UCSD-AML1 (cell line): ENCODE measurements at regions not wholly inside any gene's neighbourhood (a gene's known extent, or its start where the extent isn't known, plus 50 kb on each side); places are given as distances from the start of the nearest gene placed in this dataset.
A peak's percentile ranks its signal among the peaks of the same experiment; 100 is the strongest.

Experiments used
- DNase-seq: peaks from one replicate; lab custom pipeline; 2025; ENCODE audit not compliant: unreplicated experiment; lab: John Stamatoyannopoulos, UW

DNA sequence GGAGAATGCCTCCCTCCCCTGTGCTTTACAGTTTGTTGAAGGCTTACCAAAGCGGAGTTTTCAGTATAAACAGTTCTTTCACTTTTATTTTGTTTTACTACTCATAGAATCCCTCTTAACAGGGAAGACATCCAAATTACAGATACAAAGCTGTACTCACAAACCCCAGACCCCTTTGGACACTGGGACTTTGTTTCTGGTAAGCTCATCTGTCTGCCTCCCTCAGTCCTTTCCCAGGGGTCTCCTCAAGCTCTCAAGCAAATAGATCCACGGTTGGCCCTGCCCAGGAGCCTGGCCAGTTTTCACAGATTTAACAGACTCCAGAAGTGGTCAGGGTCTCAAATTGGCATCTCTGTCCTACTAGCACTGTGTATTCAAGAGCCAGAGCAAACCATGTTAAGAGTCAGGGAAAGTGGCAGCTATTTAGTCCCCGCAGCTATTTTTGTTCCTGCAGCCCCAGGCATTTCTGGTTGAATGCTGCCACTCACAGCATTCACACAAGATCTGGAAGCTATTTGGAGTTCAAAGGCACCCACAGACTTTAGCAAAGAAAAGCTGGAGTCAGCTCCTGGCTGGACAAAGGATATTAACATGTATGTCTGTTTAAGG lies 54.2 kb downstream of the TMEM100 start:
- DNase-seq = no peak

DNA sequence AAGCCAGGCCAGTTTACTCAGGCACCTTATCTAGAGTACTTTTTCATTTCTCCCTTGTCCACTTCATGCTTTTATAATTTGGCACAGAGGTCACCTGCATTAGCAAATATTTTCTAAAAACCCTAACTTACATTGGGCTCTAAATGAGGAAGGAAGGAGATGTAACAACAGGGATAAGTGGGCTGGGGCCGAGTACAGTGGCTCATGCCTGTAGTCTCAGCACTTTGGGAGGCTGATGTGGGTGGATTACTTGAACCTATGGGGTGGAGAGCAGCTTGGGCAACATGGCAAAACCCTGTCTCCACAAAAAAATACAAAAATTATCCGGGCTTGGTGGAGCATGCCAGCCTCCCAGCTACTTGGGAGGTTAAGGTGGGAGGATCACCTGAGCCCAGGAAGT lies 55.9 kb downstream of the TMEM100 start:
- DNase-seq = no peak

DNA sequence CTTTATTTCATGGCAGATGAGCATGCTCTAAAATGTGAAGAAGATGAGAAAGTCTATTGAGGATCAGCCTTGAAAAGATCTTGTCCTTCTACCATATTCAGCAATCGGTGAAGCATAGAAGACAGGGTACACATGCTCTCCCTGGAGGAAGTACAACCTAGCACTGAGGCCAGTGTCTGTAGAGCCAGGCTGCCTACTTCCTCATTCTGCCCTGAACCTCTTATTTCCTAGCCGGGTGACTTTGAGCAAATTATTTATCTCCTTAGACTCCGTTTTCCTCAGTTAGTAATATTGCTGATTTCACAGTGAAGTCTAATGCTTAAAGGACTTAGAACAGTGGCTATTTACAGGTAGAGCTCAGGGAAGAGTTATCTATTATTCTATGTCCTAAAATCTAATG lies 58.4 kb downstream of the TMEM100 start:
- DNase-seq = peak; percentile 23

DNA sequence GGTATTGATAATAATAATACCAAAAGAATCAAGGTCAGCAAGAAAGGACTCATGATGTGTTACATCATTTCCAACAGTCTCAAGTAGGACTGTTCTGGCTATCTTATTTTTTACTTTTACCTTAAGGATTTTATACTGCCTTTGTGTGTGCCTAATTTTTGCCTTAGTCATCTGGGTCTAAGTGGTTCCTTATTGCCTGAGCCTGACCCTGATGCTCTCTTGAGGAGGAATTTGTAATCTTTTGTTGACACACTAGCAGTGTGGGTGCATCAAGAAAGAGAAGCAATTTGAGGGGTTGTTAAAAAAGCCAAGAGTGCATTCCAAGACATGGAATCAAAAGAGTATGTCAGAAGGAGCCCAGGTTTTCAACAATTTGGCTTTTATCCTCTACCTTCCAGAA lies 59.3 kb downstream of the TMEM100 start:
- DNase-seq = no peak

DNA sequence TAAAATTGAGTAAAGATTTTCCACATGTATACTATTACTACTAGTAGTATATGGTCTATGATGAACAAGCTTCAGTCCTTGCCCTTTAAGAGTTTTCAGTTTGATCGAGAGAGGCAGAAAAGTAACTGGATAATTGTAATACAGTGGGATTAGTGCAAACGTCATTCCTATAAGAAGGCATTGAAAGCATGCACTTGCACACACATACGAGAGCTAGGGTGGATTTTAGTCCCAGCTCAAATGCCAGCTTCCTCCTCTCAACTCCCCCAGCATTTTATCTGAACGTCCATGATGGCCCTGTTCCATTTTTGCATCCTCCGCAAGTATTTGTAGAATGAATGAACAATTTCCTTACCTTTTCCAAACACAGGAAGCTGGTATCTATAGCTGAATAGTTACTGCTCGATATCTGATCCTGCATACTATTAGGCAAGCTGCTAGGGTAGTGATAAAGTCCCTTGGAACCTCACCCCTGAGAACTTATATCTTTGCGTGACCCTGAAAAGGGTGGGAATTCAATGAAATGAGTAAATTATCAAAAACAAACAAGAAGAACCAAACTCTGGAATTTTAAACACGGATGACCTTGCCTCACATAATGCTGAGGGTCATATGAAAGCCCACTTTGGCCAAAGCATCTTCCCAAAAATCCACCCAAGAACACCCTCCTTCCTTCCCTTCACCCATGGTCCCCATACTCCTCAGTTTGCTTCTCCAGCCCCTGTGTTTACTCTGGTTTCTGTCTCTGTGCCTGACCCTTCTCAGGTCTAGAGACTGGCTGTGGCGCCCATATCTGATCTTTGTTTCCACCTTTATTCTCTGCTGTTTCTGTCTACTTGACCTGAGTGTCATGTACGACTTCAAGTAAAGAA lies 60.5 kb downstream of the TMEM100 start:
- no peak for DNase-seq

DNA sequence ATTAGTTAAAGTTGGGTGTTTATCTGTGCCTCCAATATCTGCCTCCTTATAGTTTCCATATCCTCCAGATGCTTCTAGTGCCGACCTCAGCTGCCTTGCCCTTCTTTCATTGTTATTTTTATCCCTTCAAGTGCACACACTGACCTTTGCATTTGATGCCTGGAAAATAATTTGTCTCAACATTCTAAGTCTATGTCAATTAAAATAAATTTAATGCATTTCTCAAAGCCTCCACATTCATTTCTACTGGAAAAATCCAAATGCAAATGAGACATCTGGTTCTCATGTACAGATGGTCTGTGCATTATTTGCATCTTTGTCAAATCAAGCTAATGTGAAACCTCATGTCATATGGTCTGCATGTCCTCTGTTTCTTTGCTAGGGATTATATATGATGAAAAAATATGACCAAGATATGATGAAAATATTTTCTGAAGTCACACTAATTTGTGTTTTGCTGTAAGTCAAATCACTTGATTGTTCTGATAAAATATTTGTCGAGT lies 61.4 kb downstream of the TMEM100 start:
- no peak for DNase-seq

DNA sequence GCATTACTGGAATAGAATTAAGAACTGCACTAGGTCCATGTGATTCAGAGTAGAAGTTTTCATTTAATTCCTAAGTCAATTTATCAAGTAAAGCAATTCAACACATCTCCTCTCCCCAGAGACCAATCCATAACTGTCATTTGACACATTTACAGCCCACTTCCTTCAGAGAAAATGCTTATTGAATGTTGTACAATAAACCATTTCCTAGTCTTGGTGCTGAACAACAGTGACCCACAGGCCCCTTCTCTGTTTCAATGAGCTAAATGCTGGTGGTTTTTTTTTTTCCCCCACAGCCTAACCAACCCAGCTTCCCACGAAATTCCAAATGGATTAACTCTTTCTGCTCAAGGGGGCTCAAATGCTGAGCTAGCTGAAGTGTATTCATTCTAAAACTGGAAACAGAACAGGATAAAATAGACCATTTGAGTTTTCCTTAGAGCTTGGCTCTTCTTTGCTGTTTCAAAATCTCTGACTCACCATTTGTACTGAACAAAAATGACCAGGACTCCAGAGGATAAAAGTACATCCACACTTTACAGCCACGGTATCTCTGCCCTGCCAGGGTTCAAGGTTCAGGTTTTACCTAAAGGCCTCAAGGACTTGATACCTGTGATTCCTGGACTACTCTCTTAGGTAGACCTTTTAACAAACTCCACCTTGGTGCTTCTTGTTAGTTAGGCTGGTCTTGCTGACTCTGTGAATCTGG lies 62.3 kb downstream of the TMEM100 start:
- no peak for DNase-seq

DNA sequence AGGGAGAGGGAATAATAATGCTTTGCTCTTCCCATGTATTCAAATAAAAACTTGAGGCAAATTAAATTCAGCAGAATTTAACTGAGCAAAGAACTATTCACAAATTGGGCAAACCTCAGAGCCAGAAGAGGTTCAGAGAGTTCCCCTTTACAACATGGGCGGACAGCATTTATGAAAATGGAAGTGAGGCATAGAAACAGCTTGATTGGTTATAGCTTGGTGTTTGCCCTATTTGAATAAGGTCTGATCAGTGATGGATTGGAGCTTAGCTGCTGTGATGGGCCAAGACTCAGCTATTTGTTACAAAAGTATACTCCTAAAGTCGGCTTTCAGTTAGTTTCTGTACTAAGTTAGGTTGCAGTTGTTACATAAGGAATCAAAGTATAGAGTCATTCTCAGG lies 63.0 kb downstream of the TMEM100 start:
- DNase-seq = no peak

DNA sequence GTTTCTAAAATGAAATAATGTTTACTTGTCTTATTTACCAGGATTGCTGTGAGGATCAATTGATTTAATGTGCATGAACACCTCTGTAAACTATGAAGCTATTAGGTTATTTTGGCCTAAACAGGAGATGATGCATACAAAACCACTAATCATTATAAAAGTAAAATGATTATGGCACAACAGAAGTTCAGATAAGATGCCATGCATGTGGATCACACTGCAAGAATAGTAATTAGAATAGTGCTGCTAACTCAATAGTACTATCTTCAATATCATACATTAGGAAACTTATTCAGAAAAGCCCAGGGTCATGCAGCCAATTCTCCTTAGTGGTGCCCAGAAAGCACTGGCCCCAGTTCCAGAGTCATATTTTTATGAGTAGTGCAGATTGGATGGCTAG lies 66.9 kb downstream of the TMEM100 start:
- DNase-seq = no peak

DNA sequence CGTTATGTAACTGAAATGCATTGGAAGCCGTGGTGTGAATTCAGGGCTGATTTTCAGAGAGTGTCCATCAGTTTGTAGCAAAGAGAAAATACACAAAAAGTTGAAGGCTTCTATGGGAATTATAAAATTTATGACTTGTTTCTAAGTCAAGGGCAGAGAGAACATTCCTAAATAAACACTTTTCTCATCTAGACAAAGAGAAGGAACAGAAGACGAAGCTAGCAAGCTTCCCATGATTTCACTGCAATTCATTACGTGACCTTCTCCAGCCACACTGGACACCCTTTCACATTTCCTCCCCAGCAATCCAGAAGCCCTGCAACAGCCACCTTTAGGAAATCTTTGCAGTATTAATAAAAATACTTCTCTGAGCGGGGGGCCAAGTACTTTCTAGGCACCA lies 67.8 kb downstream of the TMEM100 start:
- no peak for DNase-seq

DNA sequence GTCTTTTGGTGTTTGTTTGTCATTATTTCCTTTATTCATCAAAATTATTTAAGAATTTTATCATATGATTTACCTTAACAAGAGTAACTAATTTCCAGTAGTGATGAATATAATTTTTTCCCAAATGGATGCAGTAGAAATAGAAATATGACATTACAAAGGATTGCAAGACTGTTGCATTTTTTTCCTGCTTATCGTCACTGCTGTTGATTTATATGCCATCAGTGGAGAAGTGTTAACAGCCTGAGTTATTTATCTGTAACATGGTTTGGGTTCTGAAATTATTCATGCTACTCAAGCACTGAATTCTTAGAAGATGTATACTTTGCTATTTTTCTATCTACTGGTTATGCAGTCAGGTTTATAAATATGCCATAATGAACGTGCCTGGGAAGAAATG lies 68.6 kb downstream of the TMEM100 start:
- DNase-seq = no peak

DNA sequence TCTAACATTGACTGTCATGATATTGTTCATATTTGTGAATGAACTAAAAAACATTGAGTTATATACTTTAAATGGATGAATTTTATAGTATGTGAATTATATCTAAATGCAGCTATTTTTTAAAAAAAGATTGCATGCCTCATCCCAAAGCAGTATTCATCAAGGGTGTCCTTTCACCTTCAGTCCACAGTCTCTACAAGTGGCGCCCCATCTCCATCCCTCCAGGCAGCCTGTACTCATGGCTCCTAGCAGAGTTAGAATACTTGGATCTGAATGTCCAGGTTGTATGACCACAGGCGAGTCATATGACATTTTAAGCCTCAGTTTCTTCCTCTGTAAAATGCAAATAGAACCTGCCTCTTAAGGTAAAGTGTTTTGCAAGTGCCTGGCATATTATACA lies 69.8 kb downstream of the TMEM100 start:
- DNase-seq = no peak

DNA sequence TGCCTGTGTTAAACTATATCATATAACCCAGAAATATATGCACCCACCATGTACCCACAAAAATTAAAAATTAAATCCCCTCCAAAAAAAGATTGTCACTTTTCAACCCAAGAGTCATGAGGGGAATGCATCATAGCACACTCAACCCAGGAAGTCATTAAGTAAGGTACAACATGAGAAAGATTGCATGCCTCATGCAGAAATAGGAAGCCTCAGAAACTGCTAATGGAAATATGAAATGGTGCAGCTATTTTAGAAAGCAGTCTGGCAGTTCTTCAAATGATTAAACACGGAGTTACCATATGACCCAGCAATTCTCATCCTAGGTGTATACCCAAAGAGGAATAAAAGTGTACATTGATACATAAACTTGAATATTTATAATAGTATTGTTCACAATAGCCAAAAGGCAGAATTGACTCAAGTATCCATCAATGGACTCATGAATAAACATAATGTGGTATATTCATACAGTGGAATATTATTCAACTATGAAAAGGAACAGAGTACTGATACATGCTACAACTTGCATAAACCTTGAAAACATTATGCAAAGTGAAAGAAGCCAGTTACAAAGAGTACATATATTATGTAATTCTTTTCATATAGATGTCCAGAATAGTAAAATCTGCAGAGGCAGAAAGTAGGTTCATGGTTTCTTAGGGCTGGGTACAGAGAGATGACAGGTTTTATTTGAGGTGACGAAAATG lies 70.4 kb downstream of the TMEM100 start:
- no peak for DNase-seq

DNA sequence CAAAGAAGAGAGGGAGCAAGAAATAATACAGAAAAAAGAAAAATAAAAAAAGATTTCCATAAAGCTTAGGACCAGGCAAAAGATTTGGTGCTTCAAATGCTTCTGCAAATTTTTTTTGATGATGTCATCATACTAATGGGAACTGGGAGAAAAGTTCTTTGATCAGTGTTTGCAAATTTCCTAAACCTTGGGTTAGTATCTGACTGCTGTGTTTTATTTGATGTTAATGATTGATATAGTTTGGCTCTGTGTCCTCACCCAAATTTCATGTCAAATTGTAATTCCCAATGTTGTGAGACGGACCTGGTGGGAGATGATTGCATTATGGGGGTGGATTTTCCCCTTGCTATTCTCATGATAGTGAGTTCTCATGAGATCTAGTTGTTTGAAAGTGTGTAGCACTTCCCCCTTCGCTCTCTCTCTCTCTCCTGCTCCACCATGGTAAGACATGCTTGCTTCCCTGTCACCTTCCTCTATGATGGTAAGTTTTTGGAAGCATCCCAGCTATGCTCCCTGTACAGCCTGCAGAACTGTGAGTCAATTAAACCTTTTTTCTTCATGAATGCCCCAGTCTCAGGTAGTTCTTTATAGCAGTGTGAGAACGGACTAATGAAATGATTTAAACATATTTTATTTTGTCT lies 72.6 kb downstream of the TMEM100 start:
- DNase-seq = no peak

DNA sequence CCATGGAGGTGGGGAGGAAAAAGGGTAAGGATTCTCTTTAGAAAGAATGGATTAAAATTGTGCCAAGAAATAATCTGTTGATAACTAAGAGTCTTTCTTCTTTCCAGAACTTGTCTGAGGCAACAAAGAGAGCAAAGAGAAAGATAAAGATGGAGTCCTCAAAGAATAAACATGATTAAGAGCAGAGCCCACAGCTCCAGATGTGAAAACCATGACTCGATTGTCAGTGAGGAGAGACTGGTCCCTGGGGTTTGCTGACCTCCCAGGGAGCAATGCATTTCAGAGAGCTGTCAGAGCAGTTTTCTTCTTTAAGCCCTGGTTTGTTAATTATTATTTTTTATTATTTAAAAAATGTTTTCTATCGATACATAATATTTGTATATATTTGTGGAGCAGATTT lies 74.6 kb downstream of the TMEM100 start:
- DNase-seq = no peak

DNA sequence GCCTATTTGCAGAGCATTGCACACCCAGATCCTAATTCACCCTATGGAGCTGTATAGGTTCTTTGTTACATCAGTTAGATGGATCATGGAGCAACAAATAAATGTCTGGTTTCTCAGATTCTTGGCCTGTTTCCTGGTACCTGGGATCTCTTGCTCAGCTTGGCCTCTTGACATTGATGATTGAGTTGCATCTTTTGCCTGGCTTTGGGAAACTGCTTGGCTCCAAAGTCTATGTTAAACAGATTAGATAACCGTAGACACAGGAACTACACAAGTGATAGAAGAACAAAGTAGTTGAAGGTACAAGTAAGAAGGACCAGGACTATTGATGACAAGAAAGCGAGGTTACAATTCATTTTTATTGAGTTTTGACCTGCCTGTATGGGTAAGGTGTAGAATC lies 77.3 kb downstream of the TMEM100 start:
- no peak for DNase-seq

DNA sequence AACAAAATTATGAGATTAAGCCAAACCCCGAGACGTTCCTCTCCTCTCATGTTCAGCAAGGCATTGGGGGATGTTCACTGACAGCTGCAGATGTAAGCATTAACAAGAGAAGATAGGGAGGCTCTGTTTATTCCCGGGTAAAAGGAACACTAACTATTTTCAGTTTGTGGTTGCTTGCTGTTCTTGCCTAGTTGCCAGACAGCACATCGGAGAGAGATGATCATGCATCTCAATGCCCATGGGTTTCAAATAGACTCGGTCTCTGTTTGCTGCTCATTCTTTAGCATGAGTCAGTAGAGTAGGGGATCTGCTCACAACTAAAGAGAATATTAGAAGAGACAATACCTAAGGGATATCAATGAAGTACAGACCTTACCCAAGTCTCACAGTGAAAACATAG lies 78.3 kb downstream of the TMEM100 start:
- no peak for DNase-seq

DNA sequence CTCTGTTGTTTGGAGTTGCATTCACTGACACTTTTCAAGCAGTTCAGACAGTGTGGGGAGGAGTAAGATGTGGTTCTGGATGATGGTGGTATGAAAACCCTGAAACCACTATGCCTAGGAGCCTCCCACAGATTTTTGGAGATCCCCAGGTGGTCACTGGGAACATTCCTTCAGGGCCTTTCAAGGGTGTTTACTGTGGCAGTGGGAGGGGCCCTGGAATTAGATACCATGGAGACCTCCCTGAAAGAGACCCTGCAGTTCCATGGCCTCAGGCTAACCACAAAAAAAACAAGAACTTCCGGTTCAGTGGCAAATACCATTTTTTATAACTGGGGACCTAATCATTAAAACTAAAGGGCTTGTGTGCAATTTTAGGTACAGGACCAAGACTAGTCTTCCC lies 79.9 kb downstream of the TMEM100 start:
- DNase-seq = peak; percentile 31

DNA sequence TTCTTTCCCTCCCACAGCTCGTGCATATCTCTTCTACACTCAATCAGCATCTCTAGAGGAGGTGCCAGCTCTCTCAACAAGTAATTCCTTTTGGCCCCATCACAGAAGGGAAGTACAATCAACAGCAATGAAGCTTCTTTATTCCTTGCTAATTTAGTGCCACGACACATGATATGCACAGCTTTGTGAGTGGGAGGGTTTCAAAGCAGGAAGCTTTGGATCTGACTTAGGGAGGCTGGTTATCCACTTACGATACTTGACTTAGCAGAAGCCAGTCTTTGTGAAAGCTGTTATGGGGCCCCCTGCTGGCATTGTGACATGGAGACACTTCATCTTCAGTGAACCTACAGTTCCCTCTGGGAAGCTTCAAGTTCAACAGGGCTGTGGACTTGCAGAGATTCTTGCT lies 81.0 kb downstream of the TMEM100 start:
- peak; percentile 61 for DNase-seq

DNA sequence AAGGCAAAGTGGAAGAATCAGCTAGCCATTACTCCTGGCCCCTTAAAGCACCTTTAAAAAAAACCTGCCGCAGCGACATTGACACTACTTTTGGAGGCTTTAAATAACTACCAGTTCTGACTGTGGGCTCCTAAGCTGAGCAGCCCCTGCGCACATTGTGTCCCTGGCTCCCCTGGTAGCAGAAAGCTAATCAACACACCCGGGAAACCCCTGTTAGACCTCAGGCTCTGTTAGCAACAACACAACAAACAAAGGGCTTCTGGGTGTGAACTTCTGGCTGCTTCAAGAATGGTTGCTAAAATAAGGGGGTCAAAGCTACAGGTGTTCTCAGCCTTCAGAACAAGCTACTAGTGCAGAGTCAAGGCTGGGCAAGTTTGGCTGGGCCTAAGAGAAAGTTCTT lies 83.6 kb downstream of the TMEM100 start:
- DNase-seq = no peak
